ENCODE measurements at regions not wholly inside any gene's neighbourhood (a gene's known extent, or its start where the extent isn't known, plus 50 kb on each side); places are given as distances from the start of the nearest gene placed in this dataset.

- TF ChIP-seq CTCF (conservative IDR thresholded peaks at IDR 0.05 in 1 of 2, IDR thresholded peaks at IDR 0.05 in 1 of 2; ENCODE audit: low read depth in 1 of 2, low read length in 2 of 2) (no peak), EZH2 (IDR thresholded peaks at IDR 0.05; ENCODE audit: low read length, missing control alignments) (no peak)
These were observed 284.4 kb downstream of the FOXL1 start for GRCh38 chr16:86862595-86863280.
